ENCODE measurements at regions not wholly inside any gene's neighbourhood (a gene's known extent, or its start where the extent isn't known, plus 50 kb on each side); places are given as distances from the start of the nearest gene placed in this dataset.

- H3K27ac ChIP-seq (ENCODE audit: extremely low read depth, low read depth, low read length), result no peak overlapping the region
- H3K9me3 ChIP-seq (ENCODE audit: control insufficient read depth, insufficient read depth, low read depth, low read length), result no peaks in the 10 kb centered on the region
- no peaks in the 10 kb centered on the region for H3K36me3 ChIP-seq (ENCODE audit: control insufficient read depth in 2 of 2, insufficient read depth in 1 of 2, low read length in 2 of 2)
- CTCF ChIA-PET, result no interaction called here
- H3K4me3 ChIP-seq (ENCODE audit: low read depth, low read length), result no peak overlapping the region
- TF ChIP-seq HOXD13 (CRISPR knock-in tag; IDR thresholded peaks at IDR 0.05; ENCODE audit: borderline replicate concordance) (no peak), ZIC2 (tag by site-specific recombination; IDR thresholded peaks at IDR 0.05) (no peak), ZNF19 (tag by site-specific recombination; IDR thresholded peaks at IDR 0.05; ENCODE audit: low read depth) (no peak)
- POLR2A ChIA-PET, result no interaction called here
- H3K4me1 ChIP-seq (ENCODE audit: control insufficient read depth, insufficient read depth, low read length), result no peaks in the 10 kb centered on the region
Measured at GRCh38 chr18:28880856-28881255, 703.9 kb upstream of the CDH2 start.

- no peak overlapping the region for H3K27ac ChIP-seq (ENCODE audit: extremely low read depth, low read depth, low read length)
- TF ChIP-seq ZNF580 (tag by site-specific recombination; IDR thresholded peaks at IDR 0.05), result no peak
- TF ChIP-seq ZSCAN4 (tag by site-specific recombination; IDR thresholded peaks at IDR 0.05), result no peak
- TF ChIP-seq INSM2 (tag by site-specific recombination; IDR thresholded peaks at IDR 0.05), result no peak
- TF ChIP-seq ZBTB7A (tag by site-specific recombination; IDR thresholded peaks at IDR 0.05; ENCODE audit: low read depth), result no peak
- no peak for TF ChIP-seq ZNF24 (tag by site-specific recombination; IDR thresholded peaks at IDR 0.05)
- TF ChIP-seq ZBTB49 (tag by site-specific recombination; IDR thresholded peaks at IDR 0.05; ENCODE audit: low read depth), result no peak
- TF ChIP-seq HOXA7 (CRISPR knock-in tag; IDR thresholded peaks at IDR 0.05; ENCODE audit: borderline replicate concordance), result no peak
- no peak for TF ChIP-seq ZNF114 (tag by site-specific recombination; IDR thresholded peaks at IDR 0.05)
- no peak for TF ChIP-seq ZNF274 (IDR thresholded peaks at IDR 0.05; ENCODE audit: low read length)
- no peak for TF ChIP-seq ZNF274 (tag by site-specific recombination; IDR thresholded peaks at IDR 0.05; ENCODE audit: borderline replicate concordance)
- TF ChIP-seq PRDM2 (tag by site-specific recombination; IDR thresholded peaks at IDR 0.05; ENCODE audit: borderline replicate concordance), result no peak
- no peak for TF ChIP-seq ZNF768 (tag by site-specific recombination; IDR thresholded peaks at IDR 0.05)
- TF ChIP-seq SETDB1 (IDR thresholded peaks at IDR 0.05; ENCODE audit: insufficient read length, low read length), result no peak
- ChIA-PET CTCF (interaction anchor here (1.3 kb wide), 1 partner anchor 8 kb away, joined by 3 read pairs; no protein-coding TSS in a partner anchor), POLR2A (no interaction called here)
- H3K36me3 ChIP-seq (ENCODE audit: control insufficient read depth in 2 of 2, insufficient read depth in 1 of 2, low read length in 2 of 2), result no peaks in the 10 kb centered on the region
- no peak overlapping the region for H3K4me3 ChIP-seq (ENCODE audit: low read depth, low read length)
- H3K9me3 ChIP-seq (ENCODE audit: control insufficient read depth, insufficient read depth, low read depth, low read length), result no peaks in the 10 kb centered on the region
- no peaks in the 10 kb centered on the region for H3K4me1 ChIP-seq (ENCODE audit: control insufficient read depth, insufficient read depth, low read length)
Measured at GRCh38 chr18:28875059-28875458, 698.1 kb upstream of the CDH2 start.
